Astrocyte (in vitro differentiated cells and primary cell): ENCODE measurements at regions not wholly inside any gene's neighbourhood (a gene's known extent, or its start where the extent isn't known, plus 50 kb on each side); places are given as distances from the start of the nearest gene placed in this dataset.

Experiments
- DNase-seq: peaks from one replicate; pipeline ENCODE4 v3.0.0-alpha.2; 2010; ENCODE audit warnings: low read depth
- FAIRE-seq: peaks from 2 replicates; lab custom pipeline; 2011; peaks lifted over from hg19 to GRCh38; lab: Jason Lieb, UNC
- H2AFZ ChIP-seq: 2 replicates; pipeline ENCODE4 v1.6.0; 2012; ENCODE audit warnings: low read depth, low read length, inconsistent platforms
- H3K27ac ChIP-seq: 2 replicates; pipeline ENCODE4 v1.5.1; 2011; ENCODE audit warnings: low read depth, low read length, inconsistent platforms
- H3K27me3 ChIP-seq: 2 replicates; pipeline ENCODE4 v1.6.0; 2011; ENCODE audit warnings: low read length, inconsistent platforms; ENCODE audit not compliant: insufficient read depth
- H3K36me3 ChIP-seq: 2 replicates; pipeline ENCODE4 v1.5.1; 2011; ENCODE audit warnings: low read length, inconsistent platforms; ENCODE audit not compliant: insufficient read depth
- H3K4me1 ChIP-seq: 2 replicates; pipeline ENCODE4 v1.5.1; 2011; ENCODE audit warnings: low read length, inconsistent platforms; ENCODE audit not compliant: insufficient read depth
- H3K4me2 ChIP-seq: 2 replicates; pipeline ENCODE4 v1.6.0; 2012; ENCODE audit warnings: low read length, inconsistent platforms
- H3K4me3 ChIP-seq: 2 replicates; pipeline ENCODE4 v1.5.1; 2011; ENCODE audit warnings: low read depth, mild to moderate bottlenecking, low read length, inconsistent platforms; ENCODE audit not compliant: insufficient read depth
- H3K79me2 ChIP-seq: 2 replicates; pipeline ENCODE4 v1.6.0; 2012; ENCODE audit warnings: mild to moderate bottlenecking, low read length, inconsistent platforms; ENCODE audit not compliant: insufficient read depth
- H3K9ac ChIP-seq: 2 replicates; pipeline ENCODE4 v1.6.0; 2012; ENCODE audit warnings: mild to moderate bottlenecking, low read length, inconsistent platforms
- H3K9me3 ChIP-seq: 2 replicates; pipeline ENCODE4 v1.5.1; 2012; ENCODE audit warnings: low read depth, mild to moderate bottlenecking, low read length, inconsistent platforms; ENCODE audit not compliant: insufficient read depth
- H4K20me1 ChIP-seq: 2 replicates; pipeline ENCODE4 v1.6.0; 2012; ENCODE audit warnings: low read length, inconsistent platforms; ENCODE audit not compliant: insufficient read depth
- H3K27ac Mint-ChIP-seq: one replicate; pipeline ENCODE4 v1.8.0; 2021; ENCODE audit warnings: mild to moderate bottlenecking, mixed read lengths; ENCODE audit not compliant: unreplicated experiment
- H3K27me3 Mint-ChIP-seq: one replicate; pipeline ENCODE4 v1.8.0; 2021; ENCODE audit warnings: low read depth, mixed read lengths; ENCODE audit not compliant: unreplicated experiment
- H3K36me3 Mint-ChIP-seq: one replicate; pipeline ENCODE4 v1.8.0; 2021; ENCODE audit warnings: low read depth, mixed read lengths; ENCODE audit not compliant: unreplicated experiment
- H3K4me1 Mint-ChIP-seq: one replicate; pipeline ENCODE4 v1.8.0; 2021; ENCODE audit warnings: low read depth, mixed read lengths; ENCODE audit not compliant: unreplicated experiment
- H3K4me3 Mint-ChIP-seq: one replicate; pipeline ENCODE4 v1.8.0; 2021; ENCODE audit warnings: mild to moderate bottlenecking, moderate library complexity, mixed read lengths; ENCODE audit not compliant: unreplicated experiment
- H3K9me3 Mint-ChIP-seq: one replicate; pipeline ENCODE4 v1.8.0; 2021; ENCODE audit warnings: mild to moderate bottlenecking, mixed read lengths; ENCODE audit not compliant: unreplicated experiment
- EZH2 ChIP-seq: IDR thresholded peaks from 2 replicates; pipeline ENCODE4 v1.6.1; 2012; ENCODE audit warnings: mild to moderate bottlenecking, low read length, inconsistent platforms; ENCODE audit not compliant: insufficient read depth
- TF ChIP-seq, protein P1 (sequence below): IDR thresholded peaks from 2 replicates; pipeline ENCODE4 v1.5.1; 2011; ENCODE audit warnings: low read depth, mild to moderate bottlenecking, inconsistent platforms, low read length, moderate library complexity; ENCODE audit not compliant: insufficient read depth

DNA sequence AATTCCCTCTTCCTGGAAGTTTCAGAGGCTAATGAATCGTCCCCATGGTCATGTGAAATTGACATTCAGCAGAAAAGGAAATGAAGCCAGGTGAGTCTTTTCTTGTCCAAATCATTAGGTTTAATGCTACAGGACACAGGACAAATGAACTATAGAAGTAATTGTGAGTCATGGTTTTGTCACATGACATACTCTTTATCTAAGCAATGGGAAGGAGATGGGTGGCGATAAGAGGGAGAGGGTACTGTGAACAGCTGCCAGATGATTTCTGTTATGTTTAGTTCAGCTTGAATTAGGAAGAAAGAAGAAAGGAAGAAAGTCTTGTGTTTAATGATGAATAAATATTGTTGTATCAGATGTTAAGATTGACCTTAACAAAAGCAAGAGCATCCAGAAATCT, 515.4 kb upstream of the ZNF717 start:
- no peaks in the 10 kb centered on the region for H3K36me3 Mint-ChIP-seq
- H3K36me3 ChIP-seq, result no peaks in the 10 kb centered on the region
- H3K27ac ChIP-seq, result no peak overlapping the region
- H3K4me1 ChIP-seq, result no peaks in the 10 kb centered on the region
- no peak overlapping the region for H3K27ac Mint-ChIP-seq
- H3K9me3 Mint-ChIP-seq, result peaks cover 2% of the 10 kb centered on the region
- FAIRE-seq (no peak), DNase-seq (no peak)
- H3K27me3 ChIP-seq, result no peaks in the 10 kb centered on the region
- no peak overlapping the region for H3K4me3 Mint-ChIP-seq
- no peak for TF ChIP-seq EZH2
- TF ChIP-seq, protein P1, sequence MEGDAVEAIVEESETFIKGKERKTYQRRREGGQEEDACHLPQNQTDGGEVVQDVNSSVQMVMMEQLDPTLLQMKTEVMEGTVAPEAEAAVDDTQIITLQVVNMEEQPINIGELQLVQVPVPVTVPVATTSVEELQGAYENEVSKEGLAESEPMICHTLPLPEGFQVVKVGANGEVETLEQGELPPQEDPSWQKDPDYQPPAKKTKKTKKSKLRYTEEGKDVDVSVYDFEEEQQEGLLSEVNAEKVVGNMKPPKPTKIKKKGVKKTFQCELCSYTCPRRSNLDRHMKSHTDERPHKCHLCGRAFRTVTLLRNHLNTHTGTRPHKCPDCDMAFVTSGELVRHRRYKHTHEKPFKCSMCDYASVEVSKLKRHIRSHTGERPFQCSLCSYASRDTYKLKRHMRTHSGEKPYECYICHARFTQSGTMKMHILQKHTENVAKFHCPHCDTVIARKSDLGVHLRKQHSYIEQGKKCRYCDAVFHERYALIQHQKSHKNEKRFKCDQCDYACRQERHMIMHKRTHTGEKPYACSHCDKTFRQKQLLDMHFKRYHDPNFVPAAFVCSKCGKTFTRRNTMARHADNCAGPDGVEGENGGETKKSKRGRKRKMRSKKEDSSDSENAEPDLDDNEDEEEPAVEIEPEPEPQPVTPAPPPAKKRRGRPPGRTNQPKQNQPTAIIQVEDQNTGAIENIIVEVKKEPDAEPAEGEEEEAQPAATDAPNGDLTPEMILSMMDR, result no peak
- H3K4me3 ChIP-seq, result no peak overlapping the region
- no peaks in the 10 kb centered on the region for H3K9me3 ChIP-seq
- H3K27me3 Mint-ChIP-seq, result no peaks in the 10 kb centered on the region
- H2AFZ ChIP-seq, result no peak overlapping the region
- no peaks in the 10 kb centered on the region for H3K4me1 Mint-ChIP-seq
- no peak overlapping the region for H3K9ac ChIP-seq
- H4K20me1 ChIP-seq, result no peaks in the 10 kb centered on the region
- H3K79me2 ChIP-seq, result no peaks in the 10 kb centered on the region
- no peak overlapping the region for H3K4me2 ChIP-seq

DNA sequence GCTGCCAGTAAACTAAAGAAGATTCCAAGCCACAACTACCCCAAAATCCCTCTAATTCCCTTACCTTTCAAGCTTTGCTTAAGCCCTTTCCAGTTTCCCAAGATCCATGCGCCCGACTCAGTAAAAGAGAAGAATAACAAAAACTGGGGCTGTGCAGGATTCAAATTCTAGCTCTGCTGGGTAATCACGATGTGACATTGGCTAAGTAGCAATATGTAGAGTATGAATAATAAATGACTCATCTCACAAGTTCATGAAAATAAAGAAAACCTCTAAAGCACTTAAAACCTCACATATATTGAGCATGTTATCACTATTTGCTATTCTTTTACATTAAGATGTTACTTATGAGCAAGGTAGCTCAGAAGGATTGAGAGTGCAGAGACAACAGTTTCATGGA, 522.2 kb upstream of the ZNF717 start:
- TF ChIP-seq, protein P1, result no peak
- Histone ChIP-seq H3K36me3 (no peaks in the 10 kb centered on the region), H4K20me1 (no peaks in the 10 kb centered on the region), H3K27me3 (no peaks in the 10 kb centered on the region), H3K79me2 (no peaks in the 10 kb centered on the region), H3K9me3 (no peaks in the 10 kb centered on the region), H2AFZ (no peak overlapping the region), H3K4me3 (no peak overlapping the region), H3K4me1 (peaks cover 8% of the 10 kb centered on the region), H3K27ac (peak overlapping the region; percentile 14), H3K9ac (peak overlapping the region; percentile 9), H3K4me2 (peak overlapping the region; percentile 43)
- Mint-ChIP-seq H3K36me3 (no peaks in the 10 kb centered on the region), H3K27me3 (no peaks in the 10 kb centered on the region), H3K4me1 (peaks cover 14% of the 10 kb centered on the region), H3K27ac (no peak overlapping the region), H3K9me3 (no peaks in the 10 kb centered on the region), H3K4me3 (no peak overlapping the region)
- peak; percentile 16 for DNase-seq
- peak; percentile 32 for FAIRE-seq

DNA sequence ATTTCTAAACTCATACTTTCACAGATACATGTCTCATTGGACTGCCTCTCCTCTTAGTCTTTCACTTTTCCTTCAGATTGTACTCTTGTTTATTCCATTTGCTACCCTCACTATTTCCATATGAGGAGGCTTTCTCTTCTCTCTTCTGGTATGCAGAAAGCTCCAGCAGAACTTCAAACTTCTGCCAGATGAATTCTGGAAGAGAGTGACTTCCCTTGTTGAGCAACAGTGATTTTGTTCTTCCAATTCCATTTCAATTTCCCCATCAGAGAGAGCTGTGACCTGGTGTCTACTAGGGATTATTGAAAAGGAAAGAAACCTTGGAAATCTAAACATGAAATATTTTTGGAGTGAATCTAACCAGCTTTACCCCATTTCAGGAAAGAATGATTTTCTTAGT, 523.2 kb upstream of the ZNF717 start:
- H3K4me3 ChIP-seq, result no peak overlapping the region
- no peak overlapping the region for H3K9ac ChIP-seq
- no peak overlapping the region for H3K4me3 Mint-ChIP-seq
- H3K4me1 ChIP-seq, result peaks cover 8% of the 10 kb centered on the region
- no peaks in the 10 kb centered on the region for H3K9me3 ChIP-seq
- no peak overlapping the region for H3K4me2 ChIP-seq
- DNase-seq (no peak), FAIRE-seq (no peak)
- H3K36me3 Mint-ChIP-seq, result no peaks in the 10 kb centered on the region
- H3K36me3 ChIP-seq, result no peaks in the 10 kb centered on the region
- peaks cover 14% of the 10 kb centered on the region for H3K4me1 Mint-ChIP-seq
- TF ChIP-seq, protein P1, result no peak
- TF ChIP-seq EZH2, result no peak
- no peak overlapping the region for H3K27ac ChIP-seq
- H3K9me3 Mint-ChIP-seq, result no peaks in the 10 kb centered on the region
- H4K20me1 ChIP-seq, result no peaks in the 10 kb centered on the region
- no peaks in the 10 kb centered on the region for H3K79me2 ChIP-seq
- no peak overlapping the region for H3K27ac Mint-ChIP-seq
- H3K27me3 ChIP-seq, result no peaks in the 10 kb centered on the region
- H3K27me3 Mint-ChIP-seq, result no peaks in the 10 kb centered on the region
- no peak overlapping the region for H2AFZ ChIP-seq
